ENCODE measurements at regions not wholly inside any gene's neighbourhood (a gene's known extent, or its start where the extent isn't known, plus 50 kb on each side); places are given as distances from the start of the nearest gene placed in this dataset.

GRCh38 chr10:4174197-4174596, 389.2 kb upstream of the KLF6 start:
- TF ChIP-seq, protein P1, sequence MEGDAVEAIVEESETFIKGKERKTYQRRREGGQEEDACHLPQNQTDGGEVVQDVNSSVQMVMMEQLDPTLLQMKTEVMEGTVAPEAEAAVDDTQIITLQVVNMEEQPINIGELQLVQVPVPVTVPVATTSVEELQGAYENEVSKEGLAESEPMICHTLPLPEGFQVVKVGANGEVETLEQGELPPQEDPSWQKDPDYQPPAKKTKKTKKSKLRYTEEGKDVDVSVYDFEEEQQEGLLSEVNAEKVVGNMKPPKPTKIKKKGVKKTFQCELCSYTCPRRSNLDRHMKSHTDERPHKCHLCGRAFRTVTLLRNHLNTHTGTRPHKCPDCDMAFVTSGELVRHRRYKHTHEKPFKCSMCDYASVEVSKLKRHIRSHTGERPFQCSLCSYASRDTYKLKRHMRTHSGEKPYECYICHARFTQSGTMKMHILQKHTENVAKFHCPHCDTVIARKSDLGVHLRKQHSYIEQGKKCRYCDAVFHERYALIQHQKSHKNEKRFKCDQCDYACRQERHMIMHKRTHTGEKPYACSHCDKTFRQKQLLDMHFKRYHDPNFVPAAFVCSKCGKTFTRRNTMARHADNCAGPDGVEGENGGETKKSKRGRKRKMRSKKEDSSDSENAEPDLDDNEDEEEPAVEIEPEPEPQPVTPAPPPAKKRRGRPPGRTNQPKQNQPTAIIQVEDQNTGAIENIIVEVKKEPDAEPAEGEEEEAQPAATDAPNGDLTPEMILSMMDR (IDR thresholded peaks at IDR 0.05), result no peak
- no peak for TF ChIP-seq POLR2AphosphoS5 (IDR thresholded peaks at IDR 0.05)

All from sigmoid colon (tissue), 4 donors.